ENCODE measurements at regions not wholly inside any gene's neighbourhood (a gene's known extent, or its start where the extent isn't known, plus 50 kb on each side); places are given as distances from the start of the nearest gene placed in this dataset.

DNA sequence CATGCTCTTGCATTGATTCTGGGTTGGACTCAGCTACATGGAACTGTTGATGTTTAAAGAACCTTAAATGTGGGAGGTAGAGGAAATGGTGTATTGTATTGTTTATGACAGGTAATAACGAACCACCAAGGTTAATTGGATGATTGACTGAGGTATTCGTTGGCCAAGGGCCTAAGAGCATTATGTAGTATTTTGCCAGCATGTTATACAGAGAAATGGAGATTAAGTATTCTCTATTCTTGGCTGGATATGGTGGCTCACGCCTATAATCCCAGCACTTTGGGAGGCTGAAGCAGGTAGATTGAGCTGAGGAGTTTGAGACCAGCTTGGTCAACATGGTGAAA is 59.0 kb upstream of the CDK20 start:
- DNase-seq: no peak

DNA sequence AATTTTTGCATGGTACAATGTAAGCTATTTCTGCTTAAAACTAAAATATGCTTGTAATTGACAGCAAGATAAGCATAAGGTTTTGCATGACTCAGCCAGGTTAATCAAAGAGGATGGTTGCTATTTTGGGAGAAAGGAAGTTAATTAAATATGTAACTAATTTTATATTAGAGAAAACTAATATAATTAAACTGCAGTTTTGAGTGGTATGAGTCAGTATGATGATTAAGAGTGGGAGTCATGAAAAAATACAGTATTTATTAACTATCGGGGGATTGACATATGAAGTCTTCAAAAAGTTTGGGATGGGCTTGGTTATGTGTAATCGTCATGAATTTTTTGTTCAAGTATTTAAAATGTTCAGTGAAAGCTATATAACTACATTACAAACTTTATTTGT is 54.0 kb upstream of the CDK20 start:
- no peak for DNase-seq

DNA sequence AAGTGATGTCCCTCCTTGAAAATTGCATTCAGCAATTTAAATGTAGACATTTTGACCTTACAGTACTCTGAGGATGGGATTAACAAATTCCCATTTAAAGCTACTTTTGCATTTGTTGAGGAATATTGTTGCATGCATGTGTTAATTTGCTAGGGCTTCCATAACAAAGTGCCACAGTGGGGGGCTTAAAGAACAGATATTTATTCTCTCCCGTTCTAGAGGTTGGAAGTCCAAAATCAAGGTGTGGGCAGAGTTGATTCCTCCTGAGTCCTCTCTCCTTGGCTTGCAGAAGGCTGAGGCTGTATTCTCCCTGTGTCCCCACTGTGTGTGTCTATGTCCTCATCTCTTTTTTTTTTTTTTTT is 51.8 kb upstream of the CDK20 start:
- no peak for DNase-seq

DNA sequence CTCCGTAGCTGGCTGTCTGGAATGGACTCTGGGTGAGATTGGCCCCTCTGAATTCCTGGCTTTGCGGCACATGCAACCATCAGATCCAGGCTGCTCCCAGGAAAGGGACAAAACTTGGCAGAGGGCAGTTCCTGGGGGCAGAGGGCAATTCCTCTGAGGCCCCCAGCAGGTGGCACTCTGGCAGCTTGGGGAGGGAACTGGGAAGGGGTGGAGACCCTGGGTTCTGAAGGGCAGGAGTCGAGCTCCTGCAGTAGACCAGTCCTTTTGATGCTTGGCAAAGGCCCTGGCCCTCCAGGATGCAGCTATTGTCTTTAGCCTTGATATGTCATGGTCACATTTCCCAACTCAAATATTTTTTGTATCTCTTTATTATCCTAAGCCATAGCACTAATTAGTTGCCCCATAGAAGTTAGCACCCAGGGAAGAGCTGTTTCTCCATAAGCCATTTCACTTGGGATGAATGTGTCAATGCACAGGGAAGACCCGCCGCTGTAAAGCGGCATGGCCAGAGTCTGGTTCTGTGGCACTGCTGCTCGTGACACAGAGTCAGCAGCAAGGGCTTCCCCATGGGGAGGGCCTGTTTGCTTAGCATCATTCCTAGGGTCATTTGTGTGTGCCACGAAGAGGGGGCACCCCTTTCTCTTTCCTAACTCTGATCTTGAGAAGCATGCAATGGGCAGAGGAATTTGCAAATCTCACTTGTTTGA is 51.2 kb upstream of the CDK20 start:
- DNase-seq: no peak

DNA sequence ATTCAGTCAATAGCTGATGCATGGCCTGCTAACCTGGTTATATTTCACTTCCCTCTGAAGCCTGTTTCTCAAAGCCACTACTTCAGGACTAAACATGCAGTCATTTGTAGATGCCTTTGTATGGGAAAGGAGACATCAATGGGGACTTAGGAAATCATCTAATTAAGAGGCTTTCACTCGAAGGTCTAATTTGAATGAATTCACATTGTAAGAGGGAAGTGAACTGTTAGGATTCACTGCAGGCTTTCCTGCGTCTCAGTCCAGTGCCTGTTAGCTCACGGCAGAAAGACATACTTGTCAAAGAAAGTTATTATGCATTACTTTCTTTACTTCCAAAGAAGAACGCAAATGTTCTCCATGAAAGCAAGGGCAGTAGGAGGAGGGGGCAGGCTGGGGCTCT is 50.6 kb upstream of the CDK20 start:
- no peak for DNase-seq

Measured in activated CD4-positive, alpha-beta T cell treated with anti-CD3 and anti-CD28 coated beads, Interleukin-2, amount 50 U/mL, for 1 hour (primary cell).